ENCODE measurements at regions not wholly inside any gene's neighbourhood (a gene's known extent, or its start where the extent isn't known, plus 50 kb on each side); places are given as distances from the start of the nearest gene placed in this dataset.

DNA sequence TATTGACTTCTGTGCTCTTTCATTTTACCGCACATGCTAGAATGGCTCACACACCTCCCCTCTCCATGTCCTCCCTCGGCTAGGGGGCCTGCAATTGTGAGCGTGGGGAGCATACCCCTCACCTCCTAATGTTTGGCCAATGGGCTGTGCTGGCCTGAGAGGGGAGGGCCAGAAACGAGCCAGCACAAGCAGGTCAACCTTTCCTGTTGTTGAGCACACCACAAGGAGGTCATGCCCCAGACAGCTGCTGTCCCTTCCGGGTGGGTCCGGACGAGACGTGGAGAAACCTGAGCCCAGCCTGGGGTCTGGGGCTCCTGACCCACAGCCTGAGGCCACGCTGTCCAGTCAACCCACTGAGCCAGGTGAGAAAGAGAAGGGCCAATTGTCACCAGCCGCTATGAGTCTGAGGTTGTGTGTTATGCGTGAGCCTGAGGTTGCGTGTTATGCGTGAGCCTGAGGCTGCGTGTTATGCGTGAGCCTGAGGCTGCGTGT is 77.4 kb downstream of the TTLL2 start:
- TF ChIP-seq, protein P1, sequence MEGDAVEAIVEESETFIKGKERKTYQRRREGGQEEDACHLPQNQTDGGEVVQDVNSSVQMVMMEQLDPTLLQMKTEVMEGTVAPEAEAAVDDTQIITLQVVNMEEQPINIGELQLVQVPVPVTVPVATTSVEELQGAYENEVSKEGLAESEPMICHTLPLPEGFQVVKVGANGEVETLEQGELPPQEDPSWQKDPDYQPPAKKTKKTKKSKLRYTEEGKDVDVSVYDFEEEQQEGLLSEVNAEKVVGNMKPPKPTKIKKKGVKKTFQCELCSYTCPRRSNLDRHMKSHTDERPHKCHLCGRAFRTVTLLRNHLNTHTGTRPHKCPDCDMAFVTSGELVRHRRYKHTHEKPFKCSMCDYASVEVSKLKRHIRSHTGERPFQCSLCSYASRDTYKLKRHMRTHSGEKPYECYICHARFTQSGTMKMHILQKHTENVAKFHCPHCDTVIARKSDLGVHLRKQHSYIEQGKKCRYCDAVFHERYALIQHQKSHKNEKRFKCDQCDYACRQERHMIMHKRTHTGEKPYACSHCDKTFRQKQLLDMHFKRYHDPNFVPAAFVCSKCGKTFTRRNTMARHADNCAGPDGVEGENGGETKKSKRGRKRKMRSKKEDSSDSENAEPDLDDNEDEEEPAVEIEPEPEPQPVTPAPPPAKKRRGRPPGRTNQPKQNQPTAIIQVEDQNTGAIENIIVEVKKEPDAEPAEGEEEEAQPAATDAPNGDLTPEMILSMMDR (IDR thresholded peaks at IDR 0.05 in 4 of 5, conservative IDR thresholded peaks at IDR 0.05 in 1 of 5): no peak
- no peak for TF ChIP-seq POLR2A (IDR thresholded peaks at IDR 0.05)
